SK-N-SH treated with all-trans-retinoic acid at 6 μM for 48 hours (cell line): ENCODE measurements at regions not wholly inside any gene's neighbourhood (a gene's known extent, or its start where the extent isn't known, plus 50 kb on each side); places are given as distances from the start of the nearest gene placed in this dataset.
A peak's percentile ranks its signal among the peaks of the same experiment; 100 is the strongest.

Source experiments
- ATAC-seq: fragments of 200-7000 bp; cut with Tn5 transposase; 3 replicates; pipeline ENCODE4 v1.9.1; 2020; ENCODE audit warnings: mild to moderate bottlenecking, moderate library complexity
- BACH2 ChIP-seq: fragments of 250-450 bp; sonication (Bioruptor Pico); IDR thresholded peaks from 2 replicates; pipeline ENCODE4 v1.9.0; 2021; ENCODE audit warnings: mild to moderate bottlenecking, borderline replicate concordance
- CSDC2 ChIP-seq: fragments of 250-450 bp; sonication (Bioruptor Pico); IDR thresholded peaks from 2 replicates; pipeline ENCODE4 v1.5.0; 2020; ENCODE audit warnings: mild to moderate bottlenecking, moderate library complexity
- GLIS3 ChIP-seq: fragments of 250-450 bp; sonication (Bioruptor Pico); IDR thresholded peaks from 2 replicates; pipeline ENCODE4 v1.5.0; 2020; ENCODE audit warnings: mild to moderate bottlenecking, moderate library complexity
- ISL1 ChIP-seq: fragments of 250-450 bp; sonication (Bioruptor Pico); IDR thresholded peaks from 2 replicates; pipeline ENCODE4 v2.1.2; 2022; ENCODE audit warnings: mild to moderate bottlenecking, moderate library complexity
- OSR1 ChIP-seq: fragments of 250-450 bp; sonication (Bioruptor Pico); IDR thresholded peaks from 2 replicates; pipeline ENCODE4 v1.8.0; 2022; ENCODE audit warnings: moderate library complexity, mild to moderate bottlenecking, inconsistent platforms
- PPARA ChIP-seq: fragments of 250-450 bp; sonication (Bioruptor Pico); IDR thresholded peaks from 2 replicates; pipeline ENCODE4 v1.5.0; 2020; ENCODE audit warnings: mild to moderate bottlenecking, borderline replicate concordance
- RARB ChIP-seq: fragments of 250-450 bp; sonication (Bioruptor Pico); IDR thresholded peaks from 2 replicates; pipeline ENCODE4 v1.8.0; 2021; ENCODE audit warnings: mild to moderate bottlenecking, moderate library complexity
- SNAI2 ChIP-seq: fragments of 250-450 bp; sonication (Bioruptor Pico); IDR thresholded peaks from 2 replicates; pipeline ENCODE4 v1.5.0; 2020; ENCODE audit warnings: mild to moderate bottlenecking, moderate library complexity
- ZC3H10 ChIP-seq: fragments of 250-450 bp; sonication (Bioruptor Pico); IDR thresholded peaks from 2 replicates; pipeline ENCODE4 v1.5.1; 2021; ENCODE audit warnings: mild to moderate bottlenecking, moderate library complexity
- ZFP3 ChIP-seq: fragments of 250-450 bp; sonication (Bioruptor Pico); IDR thresholded peaks from 2 replicates; pipeline ENCODE4 v1.5.0; 2020; ENCODE audit warnings: mild to moderate bottlenecking, moderate library complexity
- ZFP30 ChIP-seq: fragments of 450-650 bp; formaldehyde crosslinking; IDR thresholded peaks from 2 replicates; pipeline ENCODE4 v1.5.0; 2022; ENCODE audit warnings: mild to moderate bottlenecking, moderate library complexity
- ZNF565 ChIP-seq: fragments of 450-650 bp; formaldehyde crosslinking; conservative IDR thresholded peaks from 2 replicates; pipeline ENCODE4 v1.5.0; 2020; ENCODE audit warnings: low read depth, mild to moderate bottlenecking, moderate library complexity
- ZNF70 ChIP-seq: fragments of 450-650 bp; formaldehyde crosslinking; IDR thresholded peaks from 2 replicates; pipeline ENCODE4 v1.5.0; 2020; ENCODE audit warnings: mild to moderate bottlenecking, moderate library complexity
- ZNF8 ChIP-seq: fragments of 450-650 bp; formaldehyde crosslinking; IDR thresholded peaks from 2 replicates; pipeline ENCODE4 v1.5.0; 2020; ENCODE audit warnings: mild to moderate bottlenecking, moderate library complexity
- TF ChIP-seq, protein P1 (sequence below): fragments of 250-450 bp; sonication (Bioruptor Pico); IDR thresholded peaks from 2 replicates; pipeline ENCODE4 v1.8.0; 2021; ENCODE audit warnings: low read depth, mild to moderate bottlenecking, moderate library complexity, borderline replicate concordance
- TF ChIP-seq, protein P2 (sequence below): fragments of 250-450 bp; sonication (Bioruptor Pico); IDR thresholded peaks from 2 replicates; pipeline ENCODE4 v1.5.0; 2020; ENCODE audit warnings: mild to moderate bottlenecking, moderate library complexity
- TF ChIP-seq, protein P3 (sequence below): fragments of 250-450 bp; sonication (Bioruptor Pico); IDR thresholded peaks from 2 replicates; pipeline ENCODE4 v1.8.0; 2020; ENCODE audit warnings: mild to moderate bottlenecking, moderate library complexity, borderline replicate concordance
- TF ChIP-seq, protein P4 (sequence below): fragments of 250-450 bp; sonication (Bioruptor Pico); IDR thresholded peaks from 2 replicates; pipeline ENCODE4 v1.5.1; 2020; ENCODE audit warnings: low read depth, mild to moderate bottlenecking, moderate library complexity

DNA sequence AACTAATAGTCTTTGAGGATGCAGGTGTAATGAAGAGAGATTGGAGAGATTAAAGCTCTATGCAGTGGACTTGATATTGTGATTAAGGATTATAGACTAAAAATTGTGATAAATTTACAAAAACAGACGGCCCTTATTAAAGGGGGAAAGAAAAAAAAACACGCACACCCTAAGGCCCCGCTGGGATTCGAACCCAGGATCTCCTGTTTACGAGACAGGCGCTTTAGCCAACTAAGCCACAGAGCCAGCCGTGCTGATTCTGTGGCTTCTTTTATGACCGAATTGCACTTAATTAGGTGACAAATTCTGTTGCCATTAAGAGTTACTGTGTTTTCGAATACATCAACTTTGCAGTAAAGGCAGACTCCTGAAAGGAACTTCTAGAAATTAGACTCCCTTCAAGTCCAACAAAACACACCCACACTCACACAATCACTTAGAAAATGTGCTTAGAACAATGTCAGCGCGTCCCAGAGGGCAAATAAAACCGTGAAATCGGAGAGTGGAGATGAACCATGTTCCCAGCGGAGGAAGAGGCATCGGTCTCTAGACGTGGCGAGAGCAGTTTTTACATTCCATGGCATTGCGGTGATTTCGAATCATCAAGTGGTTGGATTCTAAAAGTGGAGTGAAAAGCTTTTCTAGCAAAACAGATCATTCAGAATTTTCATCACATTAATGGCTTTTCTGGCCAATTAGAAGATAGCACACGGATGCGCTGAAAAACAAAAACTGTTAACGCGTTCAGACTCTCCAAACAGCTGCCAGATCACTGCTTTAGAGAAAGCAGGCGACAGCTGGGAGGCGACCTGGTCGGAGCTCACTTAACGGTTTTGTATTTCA is 122.6 kb downstream of the GPX5 start (continued):
- TF ChIP-seq GLIS3 (CRISPR knock-in tag): no peak
- no peak for TF ChIP-seq ZNF8 (CRISPR knock-in tag)
- TF ChIP-seq SNAI2 (CRISPR knock-in tag): no peak
- TF ChIP-seq RARB (CRISPR knock-in tag): no peak
- TF ChIP-seq ZFP3 (CRISPR knock-in tag): no peak
- TF ChIP-seq, all 23 proteins: peak for 0

DNA sequence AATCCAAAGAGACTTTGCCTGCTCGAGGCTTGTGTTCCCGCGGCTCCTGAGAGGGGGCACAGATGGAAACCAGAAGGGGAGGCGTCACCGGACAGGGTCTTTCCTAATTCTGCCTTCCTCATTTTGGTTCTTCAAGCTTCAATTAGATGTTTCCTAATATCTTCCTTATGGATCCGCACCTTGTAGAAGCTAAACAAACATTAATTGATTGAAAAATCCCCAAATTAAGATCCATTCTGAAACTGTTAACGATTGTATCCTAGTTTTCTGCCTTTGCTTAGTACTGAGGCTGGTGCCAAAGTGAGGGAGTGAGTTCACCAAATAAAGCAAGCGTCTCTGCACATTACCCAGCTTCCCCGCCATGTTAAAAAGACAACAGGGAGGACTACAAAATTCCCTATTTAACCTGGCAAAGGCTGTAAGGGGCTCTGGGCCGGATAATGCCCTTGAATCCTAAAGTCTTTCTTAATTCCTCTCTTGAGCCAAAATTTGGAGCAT is 123.2 kb downstream of the GPX5 start:
- TF ChIP-seq RARB (CRISPR knock-in tag): no peak
- no peak for TF ChIP-seq CSDC2 (CRISPR knock-in tag)
- TF ChIP-seq, protein P1, sequence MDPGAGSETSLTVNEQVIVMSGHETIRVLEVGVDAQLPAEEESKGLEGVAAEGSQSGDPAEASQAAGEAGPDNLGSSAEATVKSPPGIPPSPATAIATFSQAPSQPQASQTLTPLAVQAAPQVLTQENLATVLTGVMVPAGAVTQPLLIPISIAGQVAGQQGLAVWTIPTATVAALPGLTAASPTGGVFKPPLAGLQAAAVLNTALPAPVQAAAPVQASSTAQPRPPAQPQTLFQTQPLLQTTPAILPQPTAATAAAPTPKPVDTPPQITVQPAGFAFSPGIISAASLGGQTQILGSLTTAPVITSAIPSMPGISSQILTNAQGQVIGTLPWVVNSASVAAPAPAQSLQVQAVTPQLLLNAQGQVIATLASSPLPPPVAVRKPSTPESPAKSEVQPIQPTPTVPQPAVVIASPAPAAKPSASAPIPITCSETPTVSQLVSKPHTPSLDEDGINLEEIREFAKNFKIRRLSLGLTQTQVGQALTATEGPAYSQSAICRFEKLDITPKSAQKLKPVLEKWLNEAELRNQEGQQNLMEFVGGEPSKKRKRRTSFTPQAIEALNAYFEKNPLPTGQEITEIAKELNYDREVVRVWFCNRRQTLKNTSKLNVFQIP (CRISPR knock-in tag): no peak
- peak; percentile 55 for ATAC-seq

DNA sequence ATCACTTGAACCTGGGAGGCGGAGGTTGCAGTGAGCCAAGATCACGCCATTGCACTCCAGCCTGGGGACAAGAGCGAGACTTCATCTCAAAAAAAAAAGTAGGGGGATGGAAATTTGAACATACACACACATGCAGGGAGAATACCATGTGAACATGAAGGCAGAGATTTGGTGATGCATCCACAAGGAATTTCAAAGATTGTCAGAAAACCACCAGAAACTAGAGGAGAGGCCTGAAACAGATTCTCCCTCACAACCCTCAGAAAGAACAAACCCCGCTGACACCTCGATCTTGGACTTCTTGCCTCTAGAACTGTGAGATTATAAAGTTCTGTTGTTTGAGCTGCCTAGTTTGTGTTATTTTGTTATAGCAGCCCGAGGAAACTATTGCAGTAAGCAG is 125.5 kb downstream of the GPX5 start:
- TF ChIP-seq GLIS3 (CRISPR knock-in tag) (no peak), ZFP30 (CRISPR knock-in tag) (no peak), ISL1 (CRISPR knock-in tag) (no peak), ZNF565 (CRISPR knock-in tag) (no peak), BACH2 (CRISPR knock-in tag) (no peak), PPARA (no peak)
- TF ChIP-seq, protein P2, sequence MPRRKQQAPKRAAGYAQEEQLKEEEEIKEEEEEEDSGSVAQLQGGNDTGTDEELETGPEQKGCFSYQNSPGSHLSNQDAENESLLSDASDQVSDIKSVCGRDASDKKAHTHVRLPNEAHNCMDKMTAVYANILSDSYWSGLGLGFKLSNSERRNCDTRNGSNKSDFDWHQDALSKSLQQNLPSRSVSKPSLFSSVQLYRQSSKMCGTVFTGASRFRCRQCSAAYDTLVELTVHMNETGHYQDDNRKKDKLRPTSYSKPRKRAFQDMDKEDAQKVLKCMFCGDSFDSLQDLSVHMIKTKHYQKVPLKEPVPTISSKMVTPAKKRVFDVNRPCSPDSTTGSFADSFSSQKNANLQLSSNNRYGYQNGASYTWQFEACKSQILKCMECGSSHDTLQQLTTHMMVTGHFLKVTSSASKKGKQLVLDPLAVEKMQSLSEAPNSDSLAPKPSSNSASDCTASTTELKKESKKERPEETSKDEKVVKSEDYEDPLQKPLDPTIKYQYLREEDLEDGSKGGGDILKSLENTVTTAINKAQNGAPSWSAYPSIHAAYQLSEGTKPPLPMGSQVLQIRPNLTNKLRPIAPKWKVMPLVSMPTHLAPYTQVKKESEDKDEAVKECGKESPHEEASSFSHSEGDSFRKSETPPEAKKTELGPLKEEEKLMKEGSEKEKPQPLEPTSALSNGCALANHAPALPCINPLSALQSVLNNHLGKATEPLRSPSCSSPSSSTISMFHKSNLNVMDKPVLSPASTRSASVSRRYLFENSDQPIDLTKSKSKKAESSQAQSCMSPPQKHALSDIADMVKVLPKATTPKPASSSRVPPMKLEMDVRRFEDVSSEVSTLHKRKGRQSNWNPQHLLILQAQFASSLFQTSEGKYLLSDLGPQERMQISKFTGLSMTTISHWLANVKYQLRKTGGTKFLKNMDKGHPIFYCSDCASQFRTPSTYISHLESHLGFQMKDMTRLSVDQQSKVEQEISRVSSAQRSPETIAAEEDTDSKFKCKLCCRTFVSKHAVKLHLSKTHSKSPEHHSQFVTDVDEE: no peak
- ATAC-seq: no peak

DNA sequence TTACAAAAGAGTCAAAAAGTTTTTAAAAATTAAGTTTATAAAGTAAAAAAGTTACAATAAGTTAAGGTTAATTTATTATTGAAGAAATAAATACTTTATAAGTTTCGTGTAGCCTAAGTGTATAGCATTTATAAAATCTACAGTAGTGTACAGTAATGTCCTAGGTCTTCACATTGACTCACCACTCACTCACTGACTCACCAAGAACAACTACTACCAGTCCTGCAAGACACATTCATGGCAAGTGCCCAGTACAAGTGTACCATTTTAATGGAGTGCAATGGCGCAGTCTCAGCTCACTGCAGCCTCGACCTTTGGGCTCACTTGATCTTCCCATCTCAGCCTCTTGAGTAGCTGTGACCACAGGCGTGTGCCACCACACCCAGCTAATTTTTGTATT is 128.2 kb downstream of the GPX5 start:
- ATAC-seq: no peak
- no peak for TF ChIP-seq ZC3H10 (CRISPR knock-in tag)
- no peak for TF ChIP-seq GLIS3 (CRISPR knock-in tag)
- TF ChIP-seq CSDC2 (CRISPR knock-in tag): no peak
- TF ChIP-seq, protein P3, sequence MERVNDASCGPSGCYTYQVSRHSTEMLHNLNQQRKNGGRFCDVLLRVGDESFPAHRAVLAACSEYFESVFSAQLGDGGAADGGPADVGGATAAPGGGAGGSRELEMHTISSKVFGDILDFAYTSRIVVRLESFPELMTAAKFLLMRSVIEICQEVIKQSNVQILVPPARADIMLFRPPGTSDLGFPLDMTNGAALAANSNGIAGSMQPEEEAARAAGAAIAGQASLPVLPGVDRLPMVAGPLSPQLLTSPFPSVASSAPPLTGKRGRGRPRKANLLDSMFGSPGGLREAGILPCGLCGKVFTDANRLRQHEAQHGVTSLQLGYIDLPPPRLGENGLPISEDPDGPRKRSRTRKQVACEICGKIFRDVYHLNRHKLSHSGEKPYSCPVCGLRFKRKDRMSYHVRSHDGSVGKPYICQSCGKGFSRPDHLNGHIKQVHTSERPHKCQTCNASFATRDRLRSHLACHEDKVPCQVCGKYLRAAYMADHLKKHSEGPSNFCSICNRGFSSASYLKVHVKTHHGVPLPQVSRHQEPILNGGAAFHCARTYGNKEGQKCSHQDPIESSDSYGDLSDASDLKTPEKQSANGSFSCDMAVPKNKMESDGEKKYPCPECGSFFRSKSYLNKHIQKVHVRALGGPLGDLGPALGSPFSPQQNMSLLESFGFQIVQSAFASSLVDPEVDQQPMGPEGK (CRISPR knock-in tag): no peak
- TF ChIP-seq BACH2 (CRISPR knock-in tag): no peak
- TF ChIP-seq, protein P2: no peak
- no peak for TF ChIP-seq OSR1 (CRISPR knock-in tag)
- no peak for TF ChIP-seq ZNF565 (CRISPR knock-in tag)
- TF ChIP-seq RARB (CRISPR knock-in tag): no peak
- TF ChIP-seq ZNF70 (CRISPR knock-in tag): no peak
- no peak for TF ChIP-seq SNAI2 (CRISPR knock-in tag)
- no peak for TF ChIP-seq ZFP3 (CRISPR knock-in tag)
- TF ChIP-seq, protein P4, sequence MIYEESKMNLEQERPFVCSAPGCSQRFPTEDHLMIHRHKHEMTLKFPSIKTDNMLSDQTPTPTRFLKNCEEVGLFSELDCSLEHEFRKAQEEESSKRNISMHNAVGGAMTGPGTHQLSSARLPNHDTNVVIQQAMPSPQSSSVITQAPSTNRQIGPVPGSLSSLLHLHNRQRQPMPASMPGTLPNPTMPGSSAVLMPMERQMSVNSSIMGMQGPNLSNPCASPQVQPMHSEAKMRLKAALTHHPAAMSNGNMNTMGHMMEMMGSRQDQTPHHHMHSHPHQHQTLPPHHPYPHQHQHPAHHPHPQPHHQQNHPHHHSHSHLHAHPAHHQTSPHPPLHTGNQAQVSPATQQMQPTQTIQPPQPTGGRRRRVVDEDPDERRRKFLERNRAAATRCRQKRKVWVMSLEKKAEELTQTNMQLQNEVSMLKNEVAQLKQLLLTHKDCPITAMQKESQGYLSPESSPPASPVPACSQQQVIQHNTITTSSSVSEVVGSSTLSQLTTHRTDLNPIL: no peak
